ENCODE measurements at regions not wholly inside any gene's neighbourhood (a gene's known extent, or its start where the extent isn't known, plus 50 kb on each side); places are given as distances from the start of the nearest gene placed in this dataset.

GRCh38 chr2:173785813-173786212 is 179.4 kb downstream of the SP3 start:
- TF ChIP-seq CTCF (IDR thresholded peaks at IDR 0.05) (no peak), POLR2A (IDR thresholded peaks at IDR 0.05) (no peak), POLR2AphosphoS5 (IDR thresholded peaks at IDR 0.05; ENCODE audit: insufficient read depth in 1 of 2, low read depth in 1 of 2) (no peak)

Data from vagina (tissue), 2 donors.